Hematopoietic multipotent progenitor cell treated with erythropoietin and hydrocortisone succinate and interleukin-3 and kit ligand, for 17 days (in vitro differentiated cells): ENCODE measurements at regions not wholly inside any gene's neighbourhood (a gene's known extent, or its start where the extent isn't known, plus 50 kb on each side); places are given as distances from the start of the nearest gene placed in this dataset.
"Not testable (repeated sequence)": the region's sequence is repeated elsewhere in the genome, so short reads cannot be mapped to it uniquely, and the experiment has no call there.

Source experiments
- DNase-seq: peaks from one replicate; pipeline ENCODE4 v3.0.0-alpha.2; 2015; ENCODE audit warnings: low spot score

- no peak for DNase-seq
These were observed 317.3 kb upstream of the TFPI start for GRCh38 chr2:187871506-187871905.

DNA sequence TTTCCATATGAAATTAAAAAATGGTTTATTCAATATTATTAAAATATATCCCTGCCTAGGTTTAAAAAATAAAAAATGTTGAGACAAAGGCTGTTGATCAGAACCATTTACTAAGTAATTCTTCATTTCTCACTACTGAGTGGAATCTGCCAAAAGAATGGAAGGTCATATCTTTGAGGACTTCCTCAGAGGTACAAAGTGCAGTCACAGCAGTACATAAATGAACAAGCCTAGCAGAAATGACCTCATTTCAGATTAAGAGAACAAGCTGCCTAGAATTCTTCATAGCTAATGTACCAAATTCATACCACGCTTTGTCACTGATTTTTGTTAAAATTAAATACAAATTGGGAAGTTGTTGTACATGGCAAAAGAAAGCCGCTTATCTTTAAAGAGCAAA, 318.9 kb upstream of the TFPI start:
- no peak for DNase-seq

DNA sequence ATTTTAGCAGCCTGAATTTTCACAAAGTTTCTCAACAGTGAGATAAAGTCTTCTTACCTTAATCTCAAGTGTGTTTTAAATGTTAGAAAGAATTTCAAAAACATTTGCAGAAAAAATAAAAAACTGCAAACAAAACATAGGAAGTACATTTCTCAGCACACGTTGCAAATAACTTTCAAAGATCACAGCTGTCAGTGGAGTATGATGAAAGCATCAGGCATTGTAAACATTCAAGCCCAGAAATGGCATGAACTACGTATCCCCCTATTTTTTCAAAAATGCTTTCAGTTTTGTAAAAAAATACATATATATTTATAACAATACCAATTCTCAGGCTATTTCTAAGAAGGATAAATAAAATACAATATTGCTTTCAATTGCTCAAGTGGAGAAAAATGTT, 320.6 kb upstream of the TFPI start:
- no peak for DNase-seq

DNA sequence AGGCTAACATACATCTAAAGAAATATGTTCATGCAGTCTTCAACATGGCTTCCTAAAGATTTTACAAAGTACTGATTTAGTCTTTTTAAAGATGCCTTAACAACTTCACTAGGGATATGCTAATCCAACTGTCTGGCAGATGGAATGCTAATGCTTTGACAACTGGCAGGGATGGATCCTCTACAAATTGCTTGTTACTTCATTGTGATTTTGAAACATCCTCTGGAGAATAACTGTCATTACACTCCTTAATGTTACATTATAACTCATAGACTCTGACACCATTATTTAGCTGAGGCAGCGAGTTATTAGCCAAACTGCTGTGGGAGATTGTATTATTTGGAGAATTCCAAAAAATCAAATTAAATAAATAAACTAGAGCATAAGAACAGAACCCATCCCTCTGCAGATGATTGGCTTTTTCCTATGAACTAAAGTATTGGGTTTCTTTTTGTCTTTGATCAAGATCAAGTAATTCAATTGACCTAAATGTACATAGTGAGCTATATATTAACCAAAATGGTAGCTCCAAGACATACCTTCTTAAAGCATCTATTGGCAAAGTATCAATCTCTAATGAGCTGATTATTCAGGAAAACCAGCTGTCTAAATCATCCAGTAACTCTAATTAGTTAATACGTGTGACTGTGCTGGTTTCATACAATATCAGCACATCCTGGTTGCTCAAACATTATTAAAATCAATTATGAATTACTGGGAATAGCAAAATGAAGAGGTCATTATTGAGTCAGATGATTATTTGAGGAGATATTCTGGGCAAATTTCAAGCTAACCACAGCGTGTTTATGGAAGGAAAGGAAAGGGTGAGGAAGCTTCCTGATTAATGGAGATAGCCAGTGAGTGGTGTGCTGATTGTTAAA, 321.3 kb upstream of the TFPI start:
- DNase-seq: no peak

DNA sequence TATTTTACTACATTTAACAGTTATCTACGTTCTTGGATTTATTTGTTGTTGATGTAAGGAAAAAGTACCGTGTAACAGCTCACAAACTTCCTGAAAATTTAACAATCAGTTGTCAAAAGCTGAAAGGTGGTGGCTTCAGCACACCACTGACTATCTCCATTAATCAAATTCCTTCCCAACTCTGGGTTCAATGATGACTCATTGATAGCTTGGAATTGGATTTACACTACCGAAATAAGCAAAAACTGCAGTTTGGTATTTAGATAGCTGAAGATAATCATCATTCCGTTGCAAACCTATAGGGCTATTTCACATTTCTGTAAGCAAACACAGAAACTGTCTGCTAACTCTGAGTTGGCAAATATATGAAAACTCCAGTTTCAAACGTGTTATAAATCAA, 322.3 kb upstream of the TFPI start:
- DNase-seq: no peak

DNA sequence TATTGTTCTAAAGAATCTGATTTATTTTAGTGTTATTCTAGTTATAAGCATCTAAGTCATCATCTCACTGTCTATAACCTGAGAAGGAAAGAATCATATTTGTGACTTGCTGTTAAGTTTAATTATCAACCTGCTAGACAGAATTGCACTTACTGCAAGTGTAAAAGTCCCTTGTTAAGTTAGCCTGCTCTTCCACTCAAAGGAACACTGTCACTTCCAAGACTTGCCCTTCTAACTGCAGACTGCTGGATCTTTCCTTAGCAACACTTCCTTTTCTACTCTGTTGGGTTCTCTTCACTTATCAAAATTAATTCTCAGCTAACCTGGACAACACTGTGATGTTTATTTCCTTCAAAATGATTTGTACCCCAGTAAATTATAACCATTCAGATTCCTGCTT, 323.2 kb upstream of the TFPI start:
- DNase-seq: no peak

DNA sequence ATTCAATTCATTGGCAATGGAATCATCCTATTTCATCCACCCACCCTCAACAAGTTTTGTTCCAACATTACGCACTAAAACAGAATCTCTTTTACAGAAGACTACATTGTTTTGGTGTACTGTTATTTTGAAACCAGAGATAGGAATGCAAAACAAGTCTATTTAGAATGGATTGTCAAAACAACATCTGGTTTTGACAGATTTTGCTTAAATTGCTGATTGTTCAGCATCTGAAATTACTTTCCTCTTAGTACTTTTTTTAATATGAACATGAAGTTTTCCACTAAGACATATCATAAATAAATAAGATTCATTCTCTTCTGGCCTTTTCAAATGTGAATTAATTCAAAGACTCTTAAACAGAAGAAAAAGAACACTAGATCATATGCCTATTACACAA, 323.9 kb upstream of the TFPI start:
- no peak for DNase-seq

DNA sequence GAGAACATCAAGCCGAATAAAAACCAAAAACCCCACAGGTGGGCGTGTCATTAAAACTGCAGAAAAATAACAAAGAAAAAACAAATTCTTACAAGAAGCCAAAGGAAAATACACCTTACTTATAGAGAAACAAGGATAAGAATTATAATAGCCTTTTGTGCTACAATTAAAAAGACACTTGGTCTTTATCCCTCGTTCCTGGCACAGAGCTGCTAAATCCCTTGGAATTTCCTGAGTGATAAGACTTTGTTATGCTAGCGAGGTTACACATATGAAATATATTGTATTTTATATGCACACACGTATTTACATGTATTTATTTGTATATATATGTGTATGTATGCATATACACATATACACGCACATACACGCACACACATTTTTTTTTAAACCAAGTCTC, 325.3 kb upstream of the TFPI start:
- DNase-seq: no peak

- no peak for DNase-seq
These were observed 329.8 kb upstream of the TFPI start for GRCh38 chr2:187884003-187884402.

DNA sequence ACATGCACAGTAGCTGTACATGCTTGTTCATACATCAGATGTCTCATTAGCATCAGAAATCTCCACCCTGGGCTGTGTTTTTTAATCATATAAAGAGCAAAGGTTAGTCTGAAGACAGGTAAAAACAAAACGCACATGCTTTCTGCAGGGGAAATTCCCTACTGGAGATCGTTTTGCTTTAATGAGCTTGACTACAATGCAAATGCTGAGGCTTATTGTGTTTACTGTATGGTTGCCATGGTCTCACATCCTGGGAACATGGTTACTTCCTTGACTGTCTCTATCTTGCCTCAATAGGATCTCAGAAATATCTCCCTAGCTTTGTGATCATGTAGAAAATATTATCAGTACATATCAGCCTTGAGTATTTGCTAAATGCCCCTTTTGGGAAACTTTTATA, 336.5 kb upstream of the TFPI start:
- no peak for DNase-seq

- DNase-seq: no peak
These were observed 345.8 kb upstream of the TFPI start for GRCh38 chr2:187900021-187900420.

- DNase-seq: no peak
These were observed 351.8 kb upstream of the TFPI start for GRCh38 chr2:187906021-187906420.

- DNase-seq: not testable (repeated sequence)
These were observed 356.7 kb upstream of the TFPI start for GRCh38 chr2:187910922-187911321.

GRCh38 chr2:187912950-187913349, 358.7 kb upstream of the TFPI start:
- no peak for DNase-seq

DNA sequence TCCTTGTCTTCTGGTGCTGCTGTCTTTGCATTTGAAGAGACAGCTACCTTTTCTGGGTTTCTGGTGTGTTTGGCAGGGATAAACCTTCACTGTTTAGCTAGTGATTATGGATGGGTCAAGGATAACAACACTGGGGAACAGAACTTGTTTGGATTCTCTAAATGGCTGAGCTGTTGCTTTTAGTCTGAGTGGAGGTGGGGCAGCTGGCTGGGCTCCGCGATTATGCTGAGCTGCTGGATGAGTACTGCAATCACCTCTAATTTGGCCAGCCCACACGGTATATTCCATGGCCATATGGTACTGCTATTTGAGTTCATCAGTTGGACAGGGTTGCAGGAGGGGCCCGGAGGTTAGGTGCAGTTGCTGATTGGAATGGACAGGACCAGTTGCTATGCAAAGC, 361.6 kb upstream of the TFPI start:
- DNase-seq: no peak

DNA sequence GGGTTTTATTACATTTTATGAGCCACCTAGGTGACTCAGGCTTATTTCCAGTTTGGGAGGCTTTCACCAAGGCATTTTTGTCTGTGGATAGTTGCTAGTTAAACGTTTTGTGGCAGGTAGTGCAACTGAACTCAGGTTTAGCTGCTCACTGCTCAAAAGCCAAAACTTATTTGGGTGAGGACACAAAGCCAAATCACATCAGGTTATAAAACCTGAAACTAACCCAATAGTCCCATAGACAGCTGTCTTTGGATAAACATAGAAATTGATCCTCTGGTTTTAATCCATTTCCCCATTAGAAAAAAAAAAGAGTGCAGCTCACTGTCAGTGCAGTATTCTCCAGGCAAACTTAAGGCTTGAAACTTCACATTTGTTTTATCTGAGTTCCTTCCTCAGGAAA, 362.6 kb upstream of the TFPI start:
- DNase-seq: no peak

GRCh38 chr2:187917535-187917934, 363.3 kb upstream of the TFPI start:
- DNase-seq: no peak

GRCh38 chr2:187918996-187919821, 365.0 kb upstream of the TFPI start:
- no peak for DNase-seq

DNA sequence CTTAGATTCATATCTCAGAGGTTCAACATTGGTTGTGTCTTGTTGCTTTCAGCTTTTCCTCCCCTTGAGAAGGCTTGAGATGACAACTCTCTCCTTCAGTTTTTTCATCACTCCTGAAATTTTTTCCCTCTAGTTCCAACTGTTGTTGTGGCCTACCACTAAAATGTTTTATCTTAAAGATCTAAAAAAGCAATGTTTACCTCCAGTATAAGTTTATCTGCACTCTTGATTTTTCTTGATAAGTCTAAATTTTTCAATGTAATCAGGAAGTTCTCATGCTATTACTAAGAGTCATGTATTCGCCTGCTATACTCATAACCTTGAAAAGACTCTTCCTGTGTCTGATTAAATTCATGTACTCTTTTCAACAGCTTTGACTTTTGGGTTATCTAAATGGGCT, 366.3 kb upstream of the TFPI start:
- no peak for DNase-seq

- DNase-seq: no peak
These were observed 368.6 kb upstream of the TFPI start for GRCh38 chr2:187922846-187923245.

GRCh38 chr2:187924293-187924692, 367.4 kb upstream of the GULP1 start:
- no peak for DNase-seq

GRCh38 chr2:187934236-187934635, 357.4 kb upstream of the GULP1 start:
- DNase-seq: no peak

GRCh38 chr2:187934692-187935091, 357.0 kb upstream of the GULP1 start:
- DNase-seq: no peak
